IMR-90 (cell line): ENCODE measurements at regions not wholly inside any gene's neighbourhood (a gene's known extent, or its start where the extent isn't known, plus 50 kb on each side); places are given as distances from the start of the nearest gene placed in this dataset.
A peak's percentile ranks its signal among the peaks of the same experiment; 100 is the strongest.

Experiments
- ATAC-seq: fragments of 200-7000 bp; cut with Tn5 transposase; 2 replicates; pipeline ENCODE4 v1.9.1; 2020; ENCODE audit warnings: low read depth, mild to moderate bottlenecking, moderate library complexity
- BruUV-seq: library from RNA; stranded (reverse); fragments of 400-500 nt; replicated peaks from 2 replicates; lab custom pipeline; 2021; lab: Mats Ljungman, UMichigan
- CTCF ChIA-PET: fragments of 300-600 bp; formaldehyde crosslinking; extraction: SDS; loops from one replicate; lab custom pipeline; 2021; ENCODE audit warnings: antibody characterized with exemption; lab: Yijun Ruan, JAX
- POLR2A ChIA-PET: fragments of 300-600 bp; sonication (Branson Sonifier 250); formaldehyde crosslinking; loops from one replicate; lab custom pipeline; 2022; ENCODE audit warnings: antibody characterized with exemption; ENCODE audit not compliant: unreplicated experiment; lab: Charles Lee
- DNase-seq: peaks from one replicate; pipeline ENCODE4 v3.0.0; 2013
- H2AFZ ChIP-seq: replicated peaks from 2 replicates; pipeline ENCODE3; 2013; ENCODE audit warnings: low read length, mild to moderate bottlenecking; ENCODE audit not compliant: poor library complexity
- H2AK5ac ChIP-seq: 2 replicates; pipeline ENCODE4 v1.6.1; 2013; ENCODE audit warnings: low read depth, low read length, inconsistent platforms
- H2AK9ac ChIP-seq: replicated peaks from 2 replicates; pipeline ENCODE3; 2013; ENCODE audit warnings: mild to moderate bottlenecking, low read depth, low read length, moderate library complexity; ENCODE audit not compliant: poor library complexity
- H2BK120ac ChIP-seq: 2 replicates; pipeline ENCODE4 v1.6.1; 2013; ENCODE audit warnings: low read depth, low read length, inconsistent platforms
- H2BK15ac ChIP-seq: 3 replicates; pipeline ENCODE4 v1.6.1; 2013; ENCODE audit warnings: low read depth, low read length, inconsistent platforms
- H2BK20ac ChIP-seq: 2 replicates; pipeline ENCODE4 v1.6.1; 2013; ENCODE audit warnings: low read depth, mild to moderate bottlenecking, inconsistent platforms, low read length, moderate library complexity
- H2BK5ac ChIP-seq: 2 replicates; pipeline ENCODE4 v1.6.1; 2013; ENCODE audit warnings: mild to moderate bottlenecking, low read depth, low read length, inconsistent platforms; ENCODE audit not compliant: poor library complexity, severe bottlenecking
- H3K14ac ChIP-seq: replicated peaks from 2 replicates; pipeline ENCODE4 v1.6.1; 2013; ENCODE audit warnings: low read depth, low read length, inconsistent platforms
- H3K18ac ChIP-seq: 2 replicates; pipeline ENCODE4 v1.6.1; 2013; ENCODE audit warnings: low read depth, low read length, control low read depth
- H3K23ac ChIP-seq: 2 replicates; pipeline ENCODE4 v1.6.1; 2013; ENCODE audit warnings: low read depth, low read length, inconsistent platforms
- H3K27ac ChIP-seq: 2 replicates; pipeline ENCODE4 v1.5.1; 2013; ENCODE audit warnings: mild to moderate bottlenecking, control low read depth, low read length; ENCODE audit not compliant: insufficient read depth
- H3K27me3 ChIP-seq: 2 replicates; pipeline ENCODE4 v1.6.1; 2013; ENCODE audit warnings: low read length; ENCODE audit not compliant: control insufficient read depth, insufficient read depth
- H3K36me3 ChIP-seq: 2 replicates; pipeline ENCODE4 v1.6.1; 2013; ENCODE audit warnings: low read length, mixed read lengths; ENCODE audit not compliant: control insufficient read depth, insufficient read depth
- H3K4ac ChIP-seq: 2 replicates; pipeline ENCODE4 v1.6.1; 2013; ENCODE audit warnings: low read depth, low read length, inconsistent platforms
- H3K4me1 ChIP-seq: 2 replicates; pipeline ENCODE4 v1.6.1; 2013; ENCODE audit warnings: low read length, mixed read lengths; ENCODE audit not compliant: control insufficient read depth, insufficient read depth
- H3K4me2 ChIP-seq: 2 replicates; pipeline ENCODE4 v1.6.1; 2013; ENCODE audit warnings: low read depth, mild to moderate bottlenecking, control low read depth, low read length, moderate library complexity
- H3K4me3 ChIP-seq: 2 replicates; pipeline ENCODE4 v1.5.1; 2013; ENCODE audit warnings: low read depth, mild to moderate bottlenecking, control low read depth, low read length, moderate library complexity; ENCODE audit not compliant: insufficient read depth
- H3K56ac ChIP-seq: 2 replicates; pipeline ENCODE4 v1.6.1; 2013; ENCODE audit warnings: low read length, inconsistent platforms; ENCODE audit not compliant: insufficient read depth; ENCODE audit errors: extremely low read depth
- H3K79me1 ChIP-seq, 2 experiments: 2 replicates each; pipeline ENCODE4 v1.6.1; 2013; ENCODE audit warnings: low read length in 2 of 2, inconsistent platforms in 1 of 2, low read depth in 1 of 2
- H3K9ac ChIP-seq: 2 replicates; pipeline ENCODE4 v1.6.1; 2013; ENCODE audit warnings: low read depth, low read length, control low read depth
- H3K9me1 ChIP-seq: 2 replicates; pipeline ENCODE4 v1.6.1; 2013; ENCODE audit warnings: low read length, inconsistent platforms; ENCODE audit not compliant: insufficient read depth
- H3K9me3 ChIP-seq: 2 replicates; pipeline ENCODE4 v1.6.1; 2013; ENCODE audit warnings: low read length; ENCODE audit not compliant: control insufficient read depth, insufficient read depth
- H4K20me1 ChIP-seq: 2 replicates; pipeline ENCODE4 v1.6.1; 2013; ENCODE audit warnings: low read length, inconsistent platforms; ENCODE audit not compliant: insufficient read depth
- H4K5ac ChIP-seq: 2 replicates; pipeline ENCODE4 v1.6.1; 2013; ENCODE audit warnings: mild to moderate bottlenecking, low read depth, low read length, control low read depth
- H4K8ac ChIP-seq, 2 experiments: 2 replicates each; pipeline ENCODE4 v1.6.1; 2013; ENCODE audit warnings: low read depth in 2 of 2, low read length in 2 of 2, control low read depth in 1 of 2, inconsistent platforms in 1 of 2
- H4K91ac ChIP-seq: 2 replicates; pipeline ENCODE4 v1.6.1; 2013; ENCODE audit warnings: low read depth, low read length, inconsistent platforms; ENCODE audit not compliant: insufficient read depth
- BHLHE40 ChIP-seq: fragments of 150-350 bp; IDR thresholded peaks from 2 replicates; pipeline ENCODE4 v1.6.1; 2016; ENCODE audit warnings: mild to moderate bottlenecking, low read depth, low read length
- CEBPB ChIP-seq: IDR thresholded peaks from 2 replicates; pipeline ENCODE4 v1.6.1; 2012; ENCODE audit warnings: low read depth, low read length, improper control_type of control experiment
- CHD1 ChIP-seq: IDR thresholded peaks from 2 replicates; pipeline ENCODE4 v1.6.1; 2012; ENCODE audit warnings: low read depth, low read length, improper control_type of control experiment
- ELK1 ChIP-seq: fragments of 150-350 bp; IDR thresholded peaks from 2 replicates; pipeline ENCODE4 v1.6.1; 2016; ENCODE audit warnings: low read depth, mild to moderate bottlenecking, low read length, moderate library complexity, borderline replicate concordance
- FOS ChIP-seq: fragments of 150-350 bp; IDR thresholded peaks from 2 replicates; pipeline ENCODE4 v1.6.1; 2016; ENCODE audit warnings: low read depth, low read length
- MAFK ChIP-seq: IDR thresholded peaks from 2 replicates; pipeline ENCODE4 v1.6.1; 2012; ENCODE audit warnings: low read depth, low read length, improper control_type of control experiment
- MAZ ChIP-seq: IDR thresholded peaks from 2 replicates; pipeline ENCODE4 v1.6.1; 2012; ENCODE audit warnings: low read depth, mild to moderate bottlenecking, low read length, improper control_type of control experiment, moderate library complexity, borderline replicate concordance
- MXI1 ChIP-seq: IDR thresholded peaks from 2 replicates; pipeline ENCODE4 v1.6.1; 2012; ENCODE audit warnings: low read depth, mild to moderate bottlenecking, low read length, moderate library complexity, borderline replicate concordance
- NFE2L2 ChIP-seq: fragments of 150-350 bp; IDR thresholded peaks from 2 replicates; pipeline ENCODE4 v1.6.1; 2016; ENCODE audit warnings: low read depth, mild to moderate bottlenecking, low read length
- POLR2A ChIP-seq: IDR thresholded peaks from 2 replicates; pipeline ENCODE4 v1.6.1; 2012; ENCODE audit warnings: mild to moderate bottlenecking, low read depth, low read length
- RAD21 ChIP-seq: IDR thresholded peaks from 2 replicates; pipeline ENCODE4 v1.6.1; 2012; ENCODE audit warnings: low read length, improper control_type of control experiment
- RCOR1 ChIP-seq: IDR thresholded peaks from 2 replicates; pipeline ENCODE4 v1.6.1; 2012; ENCODE audit warnings: mild to moderate bottlenecking, low read length, improper control_type of control experiment; ENCODE audit not compliant: insufficient replicate concordance
- RFX5 ChIP-seq: IDR thresholded peaks from 2 replicates; pipeline ENCODE4 v1.8.0; 2012; ENCODE audit warnings: low read depth, mild to moderate bottlenecking, low read length, moderate library complexity
- SMC3 ChIP-seq: fragments of 150-350 bp; IDR thresholded peaks from 2 replicates; pipeline ENCODE4 v1.6.1; 2016; ENCODE audit warnings: low read depth, mild to moderate bottlenecking, antibody characterized with exemption, low read length, moderate library complexity
- USF2 ChIP-seq: fragments of 150-350 bp; IDR thresholded peaks from 2 replicates; pipeline ENCODE4 v1.6.1; 2017; ENCODE audit warnings: mild to moderate bottlenecking, antibody characterized with exemption, low read length, low read depth
- WGBS, 2 experiments: methylation state at CpG; one replicate each; pipeline versions ENCODE4 v1.1.5 to v1.1.7; 2013; ENCODE audit warnings: missing lambda C conversion rate in 2 of 2; ENCODE audit not compliant: insufficient read length in 1 of 2; ENCODE audit errors: extremely low coverage in 2 of 2; 5-methylcytosine and 5-hydroxymethylcytosine counted together
- dilution Hi-C: fragments of 300-500 bp; cut with HindIII; formaldehyde crosslinking; loops from one replicate; pipeline ENCODE4 v1.14.3; 2018; ENCODE audit warnings: low sequenced_read_pairs; ENCODE audit not compliant: unreplicated experiment
- in situ Hi-C: fragments of 300-500 bp; cut with MboI; formaldehyde crosslinking; loops from 3 replicates; pipeline ENCODE4 v1.14.3; 2019; ENCODE audit warnings: low sequenced_read_pairs, inconsistent platforms, mixed read lengths
- intact Hi-C: fragments of 100-400 bp; cut with micrococcal nuclease; formaldehyde crosslinking; loops from 2 replicates; pipeline ENCODE4 v1.10.0; 2022
- TF ChIP-seq, protein P1 (sequence below): conservative IDR thresholded peaks from 2 replicates; pipeline ENCODE4 v1.5.1; 2012; ENCODE audit warnings: mild to moderate bottlenecking, low read depth, low read length, improper control_type of control experiment

GRCh38 chr5:43947935-43948334 is 345.0 kb downstream of the NNT start:
- Histone ChIP-seq H2AK9ac (no peak overlapping the region), H4K8ac (no peak overlapping the region), H2BK15ac (no peak overlapping the region), H3K36me3 (no peaks in the 10 kb centered on the region), H3K4me2 (no peak overlapping the region), H2AFZ (no peak overlapping the region), H2BK5ac (no peak overlapping the region), H3K4me1 (no peaks in the 10 kb centered on the region), H3K9ac (no peak overlapping the region), H3K9me3 (peaks cover 6% of the 10 kb centered on the region; the same call in 1 of the 2 replicates), H2BK120ac (no peak overlapping the region), H4K5ac (no peak overlapping the region), H3K14ac (no peak overlapping the region), H3K18ac (no peak overlapping the region), H4K20me1 (no peaks in the 10 kb centered on the region), H3K27me3 (no peaks in the 10 kb centered on the region), H3K4ac (no peak overlapping the region), H2BK20ac (no peak overlapping the region), H3K79me1 (no peaks in the 10 kb centered on the region), H4K91ac (no peak overlapping the region), H3K23ac (no peak overlapping the region), H3K56ac (no peak overlapping the region), H3K4me3 (no peak overlapping the region), H3K9me1 (no peaks in the 10 kb centered on the region), H2AK5ac (no peak overlapping the region), H3K27ac (no peak overlapping the region)
- in situ Hi-C loops = no loop called here
- no peak for DNase-seq
- peak; percentile 44; the same call in 1 of the 2 replicates for ATAC-seq
- CTCF ChIA-PET = no interaction called here
- WGBS, 2 experiments = no CpG with 5 or more reads among the region's 2 CpGs
- POLR2A ChIA-PET = no interaction called here
- dilution Hi-C loops = no loop called here
- TF ChIP-seq SMC3 = no peak
- TF ChIP-seq MAFK = no peak
- TF ChIP-seq MAZ = no peak
- TF ChIP-seq NFE2L2 = no peak
- no peak for TF ChIP-seq FOS
- no peak for TF ChIP-seq BHLHE40
- no peak for TF ChIP-seq USF2
- TF ChIP-seq ELK1 = no peak
- TF ChIP-seq, protein P1, sequence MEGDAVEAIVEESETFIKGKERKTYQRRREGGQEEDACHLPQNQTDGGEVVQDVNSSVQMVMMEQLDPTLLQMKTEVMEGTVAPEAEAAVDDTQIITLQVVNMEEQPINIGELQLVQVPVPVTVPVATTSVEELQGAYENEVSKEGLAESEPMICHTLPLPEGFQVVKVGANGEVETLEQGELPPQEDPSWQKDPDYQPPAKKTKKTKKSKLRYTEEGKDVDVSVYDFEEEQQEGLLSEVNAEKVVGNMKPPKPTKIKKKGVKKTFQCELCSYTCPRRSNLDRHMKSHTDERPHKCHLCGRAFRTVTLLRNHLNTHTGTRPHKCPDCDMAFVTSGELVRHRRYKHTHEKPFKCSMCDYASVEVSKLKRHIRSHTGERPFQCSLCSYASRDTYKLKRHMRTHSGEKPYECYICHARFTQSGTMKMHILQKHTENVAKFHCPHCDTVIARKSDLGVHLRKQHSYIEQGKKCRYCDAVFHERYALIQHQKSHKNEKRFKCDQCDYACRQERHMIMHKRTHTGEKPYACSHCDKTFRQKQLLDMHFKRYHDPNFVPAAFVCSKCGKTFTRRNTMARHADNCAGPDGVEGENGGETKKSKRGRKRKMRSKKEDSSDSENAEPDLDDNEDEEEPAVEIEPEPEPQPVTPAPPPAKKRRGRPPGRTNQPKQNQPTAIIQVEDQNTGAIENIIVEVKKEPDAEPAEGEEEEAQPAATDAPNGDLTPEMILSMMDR = no peak
- no peak for TF ChIP-seq RFX5
- TF ChIP-seq RAD21 = no peak
- no peak for TF ChIP-seq POLR2A
- TF ChIP-seq CEBPB = no peak
- no peak for TF ChIP-seq MXI1
- TF ChIP-seq RCOR1 = no peak
- no peak for TF ChIP-seq CHD1
- BruUV-seq = no TSS peak
- intact Hi-C loops = no loop called here
